MM.1S (cell line): ENCODE measurements at regions not wholly inside any gene's neighbourhood (a gene's known extent, or its start where the extent isn't known, plus 50 kb on each side); places are given as distances from the start of the nearest gene placed in this dataset.

Source experiments
- DNase-seq: peaks from one replicate; pipeline ENCODE4 v3.0.0-alpha.2; 2015
- H2AFZ ChIP-seq: fragments of 300-600 bp; sonication (generic); 2 replicates; pipeline ENCODE4 v1.6.0; 2016; ENCODE audit warnings: antibody characterized with exemption, low read length
- H3F3A ChIP-seq: fragments of 300-600 bp; sonication (generic); 2 replicates; pipeline ENCODE4 v1.6.1; 2016; ENCODE audit warnings: mild to moderate bottlenecking, antibody characterized with exemption, low read length, moderate library complexity, mixed read lengths; ENCODE audit not compliant: insufficient read depth
- H3K27ac ChIP-seq: fragments of 300-600 bp; sonication (generic); 2 replicates; pipeline ENCODE4 v1.5.1; 2016; ENCODE audit warnings: mild to moderate bottlenecking, low read length
- H3K27me3 ChIP-seq: fragments of 300-600 bp; sonication (generic); replicated peaks from 2 replicates; pipeline ENCODE4 v1.6.0; 2016; ENCODE audit warnings: low read length; ENCODE audit not compliant: insufficient read depth
- H3K36me3 ChIP-seq: fragments of 300-600 bp; sonication (generic); replicated peaks from 2 replicates; pipeline ENCODE4 v1.6.1; 2016; ENCODE audit warnings: mild to moderate bottlenecking, low read length, mixed read lengths; ENCODE audit not compliant: insufficient read depth
- H3K4me1 ChIP-seq: fragments of 300-600 bp; sonication (generic); 2 replicates; pipeline ENCODE4 v1.6.1; 2016; ENCODE audit warnings: low read length, mixed read lengths
- H3K4me2 ChIP-seq: fragments of 300-600 bp; sonication (generic); 2 replicates; pipeline ENCODE4 v1.6.0; 2016; ENCODE audit warnings: low read depth, low read length
- H3K4me3 ChIP-seq: fragments of 300-600 bp; sonication (generic); 2 replicates; pipeline ENCODE4 v1.5.1; 2016; ENCODE audit warnings: low read length, mixed read lengths
- H3K79me2 ChIP-seq: fragments of 300-600 bp; sonication (generic); 2 replicates; pipeline ENCODE4 v1.6.1; 2016; ENCODE audit warnings: mixed run types, low read length, mixed read lengths
- H3K9ac ChIP-seq: fragments of 300-600 bp; sonication (generic); 2 replicates; pipeline ENCODE4 v1.6.1; 2016; ENCODE audit warnings: low read length, mixed read lengths
- H3K9me2 ChIP-seq: fragments of 300-600 bp; sonication (generic); replicated peaks from 2 replicates; pipeline ENCODE4 v1.6.1; 2016; ENCODE audit warnings: mild to moderate bottlenecking, low read length, mixed read lengths; ENCODE audit not compliant: insufficient read depth
- H3K9me3 ChIP-seq: fragments of 300-600 bp; sonication (generic); replicated peaks from 2 replicates; pipeline ENCODE4 v1.6.1; 2016; ENCODE audit warnings: mild to moderate bottlenecking, low read length, mixed read lengths; ENCODE audit not compliant: insufficient read depth
- H4K20me1 ChIP-seq: fragments of 300-600 bp; sonication (generic); 2 replicates; pipeline ENCODE4 v1.6.1; 2016; ENCODE audit warnings: mild to moderate bottlenecking, low read length, moderate library complexity, mixed read lengths; ENCODE audit not compliant: insufficient read depth
- CTCF ChIP-seq: fragments of 300-600 bp; sonication (generic); IDR thresholded peaks from 2 replicates; pipeline ENCODE4 v1.5.1; 2016; ENCODE audit warnings: antibody characterized with exemption, low read length, mixed read lengths
- EZH2 ChIP-seq: fragments of 300-600 bp; sonication (generic); optimal IDR thresholded peaks from 2 replicates; pipeline ENCODE3; 2017; ENCODE audit warnings: low read depth, mild to moderate bottlenecking, antibody characterized with exemption, low read length, mixed read lengths
- EZH2phosphoT487 ChIP-seq: fragments of 300-600 bp; sonication (generic); IDR thresholded peaks from 2 replicates; pipeline ENCODE4 v1.6.1; 2018; ENCODE audit warnings: antibody characterized with exemption, low read length

GRCh38 chr5:72630721-72631120 lies 123.5 kb upstream of the ZNF366 start:
- Histone ChIP-seq H3K9me3 (no peaks in the 10 kb centered on the region), H3K4me2 (no peak overlapping the region), H3K4me1 (no peaks in the 10 kb centered on the region), H3F3A (no peaks in the 10 kb centered on the region), H3K27me3 (no peaks in the 10 kb centered on the region), H4K20me1 (no peaks in the 10 kb centered on the region), H3K36me3 (no peaks in the 10 kb centered on the region), H3K9me2 (no peaks in the 10 kb centered on the region), H3K9ac (no peak overlapping the region), H2AFZ (no peak overlapping the region), H3K79me2 (no peaks in the 10 kb centered on the region), H3K4me3 (no peak overlapping the region), H3K27ac (no peak overlapping the region)
- no peak for DNase-seq
- no peak for TF ChIP-seq EZH2phosphoT487
- TF ChIP-seq EZH2, result no peak
- no peak for TF ChIP-seq CTCF

GRCh38 chr5:72630081-72630480 lies 122.9 kb upstream of the ZNF366 start:
- Histone ChIP-seq H3K4me3 (no peak overlapping the region), H3F3A (no peaks in the 10 kb centered on the region)

DNA sequence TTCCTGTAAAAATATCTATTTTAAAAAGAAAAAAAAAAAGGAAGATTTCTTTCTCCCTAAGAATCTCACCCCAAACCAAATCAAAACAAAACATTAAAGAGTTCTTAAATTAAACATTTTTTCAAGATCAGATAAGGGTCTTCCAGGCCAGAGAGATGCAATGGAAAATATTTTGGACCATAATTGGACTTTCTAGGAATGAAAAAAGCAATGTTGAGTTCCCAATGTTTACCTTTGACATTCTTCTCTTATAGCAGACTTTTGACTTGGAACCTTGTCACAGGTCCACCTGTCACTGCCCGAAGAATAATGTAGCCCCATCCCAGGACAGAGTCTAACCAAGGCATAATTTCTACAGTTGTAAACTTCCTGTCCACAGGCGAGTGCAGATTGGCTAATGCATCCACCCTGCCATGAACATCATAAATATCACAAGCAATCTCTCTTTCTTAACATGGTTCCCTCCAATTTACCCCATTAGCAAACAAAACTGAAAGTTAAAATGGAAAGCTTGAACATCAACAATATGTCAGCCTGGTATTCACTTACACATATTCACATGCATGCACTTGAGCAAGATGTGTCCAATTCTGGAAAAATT lies 121.7 kb upstream of the ZNF366 start:
- no peak overlapping the region for H3K4me3 ChIP-seq

More at GRCh38 chr5:72630081-72630480, 122.9 kb upstream of the ZNF366 start:
- Histone ChIP-seq H3K4me2 (no peak overlapping the region), H2AFZ (no peak overlapping the region), H3K4me1 (no peaks in the 10 kb centered on the region), H3K36me3 (no peaks in the 10 kb centered on the region), H3K27ac (no peak overlapping the region), H3K9ac (no peak overlapping the region), H3K9me2 (no peaks in the 10 kb centered on the region), H4K20me1 (no peaks in the 10 kb centered on the region), H3K9me3 (no peaks in the 10 kb centered on the region), H3K27me3 (no peaks in the 10 kb centered on the region), H3K79me2 (no peaks in the 10 kb centered on the region)
- no peak for TF ChIP-seq EZH2
- TF ChIP-seq CTCF, result no peak
- TF ChIP-seq EZH2phosphoT487, result no peak
- no peak for DNase-seq

More for the DNA sequence above, 121.7 kb upstream of the ZNF366 start:
- Histone ChIP-seq H3K79me2 (no peaks in the 10 kb centered on the region), H3K4me1 (no peaks in the 10 kb centered on the region), H4K20me1 (no peaks in the 10 kb centered on the region), H3K9ac (no peak overlapping the region), H3K9me2 (no peaks in the 10 kb centered on the region), H3K27ac (no peak overlapping the region), H2AFZ (0 out of 2 replicates have a peak overlapping the region, but pooled peaks have one; percentile 24), H3K9me3 (no peaks in the 10 kb centered on the region), H3K4me2 (no peak overlapping the region), H3F3A (no peaks in the 10 kb centered on the region), H3K27me3 (no peaks in the 10 kb centered on the region), H3K36me3 (no peaks in the 10 kb centered on the region)
- DNase-seq, result no peak
- no peak for TF ChIP-seq CTCF
- TF ChIP-seq EZH2, result no peak
- TF ChIP-seq EZH2phosphoT487, result no peak
